ENCODE measurements at regions not wholly inside any gene's neighbourhood (a gene's known extent, or its start where the extent isn't known, plus 50 kb on each side); places are given as distances from the start of the nearest gene placed in this dataset.

GRCh38 chr10:105714728-105715127, 1073.6 kb downstream of the SORCS3 start:
- no peak for TF ChIP-seq CTCF (conservative IDR thresholded peaks at IDR 0.05; ENCODE audit: low read depth in 2 of 2)
- TF ChIP-seq ETS1 (IDR thresholded peaks at IDR 0.05) = no peak
- TF ChIP-seq ZNF114 (CRISPR knock-in tag; IDR thresholded peaks at IDR 0.05) = no peak
- no peak for TF ChIP-seq POLR2AphosphoS5 (IDR thresholded peaks at IDR 0.05; ENCODE audit: low read depth)
- TF ChIP-seq JUNB (IDR thresholded peaks at IDR 0.05; ENCODE audit: unreplicated experiment) = no peak
- no peak for TF ChIP-seq CREB1 (CRISPR knock-in tag; IDR thresholded peaks at IDR 0.05; ENCODE audit: low read depth)
- TF ChIP-seq EZH2 (IDR thresholded peaks at IDR 0.05; ENCODE audit: low read depth, unreplicated experiment) = no peak
- TF ChIP-seq EZH2phosphoT487 (IDR thresholded peaks at IDR 0.05; ENCODE audit: unreplicated experiment) = no peak
- TF ChIP-seq, protein P1, sequence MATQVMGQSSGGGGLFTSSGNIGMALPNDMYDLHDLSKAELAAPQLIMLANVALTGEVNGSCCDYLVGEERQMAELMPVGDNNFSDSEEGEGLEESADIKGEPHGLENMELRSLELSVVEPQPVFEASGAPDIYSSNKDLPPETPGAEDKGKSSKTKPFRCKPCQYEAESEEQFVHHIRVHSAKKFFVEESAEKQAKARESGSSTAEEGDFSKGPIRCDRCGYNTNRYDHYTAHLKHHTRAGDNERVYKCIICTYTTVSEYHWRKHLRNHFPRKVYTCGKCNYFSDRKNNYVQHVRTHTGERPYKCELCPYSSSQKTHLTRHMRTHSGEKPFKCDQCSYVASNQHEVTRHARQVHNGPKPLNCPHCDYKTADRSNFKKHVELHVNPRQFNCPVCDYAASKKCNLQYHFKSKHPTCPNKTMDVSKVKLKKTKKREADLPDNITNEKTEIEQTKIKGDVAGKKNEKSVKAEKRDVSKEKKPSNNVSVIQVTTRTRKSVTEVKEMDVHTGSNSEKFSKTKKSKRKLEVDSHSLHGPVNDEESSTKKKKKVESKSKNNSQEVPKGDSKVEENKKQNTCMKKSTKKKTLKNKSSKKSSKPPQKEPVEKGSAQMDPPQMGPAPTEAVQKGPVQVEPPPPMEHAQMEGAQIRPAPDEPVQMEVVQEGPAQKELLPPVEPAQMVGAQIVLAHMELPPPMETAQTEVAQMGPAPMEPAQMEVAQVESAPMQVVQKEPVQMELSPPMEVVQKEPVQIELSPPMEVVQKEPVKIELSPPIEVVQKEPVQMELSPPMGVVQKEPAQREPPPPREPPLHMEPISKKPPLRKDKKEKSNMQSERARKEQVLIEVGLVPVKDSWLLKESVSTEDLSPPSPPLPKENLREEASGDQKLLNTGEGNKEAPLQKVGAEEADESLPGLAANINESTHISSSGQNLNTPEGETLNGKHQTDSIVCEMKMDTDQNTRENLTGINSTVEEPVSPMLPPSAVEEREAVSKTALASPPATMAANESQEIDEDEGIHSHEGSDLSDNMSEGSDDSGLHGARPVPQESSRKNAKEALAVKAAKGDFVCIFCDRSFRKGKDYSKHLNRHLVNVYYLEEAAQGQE (IDR thresholded peaks at IDR 0.05; ENCODE audit: unreplicated experiment) = no peak
- no peak for TF ChIP-seq NANOG (IDR thresholded peaks at IDR 0.05; ENCODE audit: borderline replicate concordance)
- no peak for TF ChIP-seq STAT1 (IDR thresholded peaks at IDR 0.05; ENCODE audit: unreplicated experiment)
- no peak for TF ChIP-seq ZNF331 (CRISPR knock-in tag; IDR thresholded peaks at IDR 0.05; ENCODE audit: low read depth)

All from GM23338 (cell line).